Activated T-cell treated with anti-CD3 and anti-CD28 coated beads, Interleukin-2, amount 50 U/mL, for 72 hours (primary cell): ENCODE measurements at regions not wholly inside any gene's neighbourhood (a gene's known extent, or its start where the extent isn't known, plus 50 kb on each side); places are given as distances from the start of the nearest gene placed in this dataset.

Source experiments
- ATAC-seq, 2 donors: fragments of 150-1000 bp; cut with Tn5 transposase; replicated peaks in 1 of 2; 2 replicates each; pipeline ENCODE4 v1.10.0; 2021; ENCODE audit warnings: moderate library complexity in 2 of 2, mild to moderate bottlenecking in 1 of 2
- DNase-seq, 2 donors: peaks; one replicate each; pipeline ENCODE4 v3.0.0; 2021 to 2022; ENCODE audit warnings: mixed read lengths in 1 of 2
- H3K27ac Mint-ChIP-seq: one replicate; pipeline ENCODE4 v1.8.0; 2022; ENCODE audit warnings: mild to moderate bottlenecking, moderate library complexity, mixed read lengths
- H3K27me3 Mint-ChIP-seq: one replicate; pipeline ENCODE4 v1.8.0; 2022; ENCODE audit warnings: low read depth, mixed read lengths
- H3K36me3 Mint-ChIP-seq, 2 donors: one replicate each; pipeline ENCODE4 v1.8.0; 2022; ENCODE audit warnings: mixed read lengths in 2 of 2, mild to moderate bottlenecking in 1 of 2; ENCODE audit not compliant: insufficient read depth in 2 of 2
- H3K4me1 Mint-ChIP-seq: one replicate; pipeline ENCODE4 v1.8.0; 2022; ENCODE audit warnings: low read depth, mixed read lengths
- H3K4me3 Mint-ChIP-seq, 2 donors: one replicate each; pipeline ENCODE4 v1.8.0; 2022; ENCODE audit warnings: mild to moderate bottlenecking in 2 of 2, mixed read lengths in 2 of 2, moderate library complexity in 2 of 2
- H3K9me3 Mint-ChIP-seq, 2 donors: one replicate each; pipeline ENCODE4 v1.8.0; 2022; ENCODE audit warnings: mixed read lengths in 2 of 2

- Mint-ChIP-seq H3K9me3 (peaks cover 0 to 4% of the 10 kb centered on the region in 2 donors), H3K27me3 (no peaks in the 10 kb centered on the region), H3K36me3 (no peaks in the 10 kb centered on the region), H3K4me1 (no peaks in the 10 kb centered on the region), H3K27ac (no peak overlapping the region), H3K4me3 (no peak overlapping the region)
- ATAC-seq (no peak), DNase-seq (no peak)
Measured at GRCh38 chr2:212640428-212640827, 101.8 kb upstream of the ERBB4 start.

DNA sequence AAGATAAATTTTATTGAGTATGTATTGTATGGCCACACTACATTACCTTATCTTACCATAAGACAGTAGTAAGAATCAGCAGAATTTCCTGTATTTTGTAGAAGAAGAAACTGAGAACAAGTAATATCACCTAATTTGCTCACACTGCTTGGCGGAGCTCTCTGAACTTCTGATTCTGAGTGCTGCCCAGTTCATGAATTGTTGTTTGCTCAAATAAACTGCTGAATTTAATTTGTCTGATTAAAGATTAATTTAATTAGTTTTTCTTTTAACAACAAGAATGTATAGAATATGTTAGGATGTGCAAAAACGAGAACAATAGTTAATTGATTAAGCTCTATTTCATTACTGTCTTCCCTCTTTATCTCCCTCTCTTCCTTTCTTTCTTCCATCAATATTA, 100.1 kb upstream of the ERBB4 start:
- H3K27me3 Mint-ChIP-seq, result no peaks in the 10 kb centered on the region
- H3K4me1 Mint-ChIP-seq, result no peaks in the 10 kb centered on the region
- H3K9me3 Mint-ChIP-seq, result peaks cover 0 to 4% of the 10 kb centered on the region in 2 donors
- H3K27ac Mint-ChIP-seq, result no peak overlapping the region
- DNase-seq (no peak), ATAC-seq (no peak)
- H3K36me3 Mint-ChIP-seq, result no peaks in the 10 kb centered on the region
- no peak overlapping the region for H3K4me3 Mint-ChIP-seq

- Mint-ChIP-seq H3K27ac (no peak overlapping the region), H3K4me1 (no peaks in the 10 kb centered on the region), H3K9me3 (peaks cover 3 to 4% of the 10 kb centered on the region in 2 donors), H3K36me3 (no peaks in the 10 kb centered on the region), H3K4me3 (no peak overlapping the region), H3K27me3 (no peaks in the 10 kb centered on the region)
- ATAC-seq, result no peak
- no peak for DNase-seq
Measured at GRCh38 chr2:212628586-212628985, 90.0 kb upstream of the ERBB4 start.

DNA sequence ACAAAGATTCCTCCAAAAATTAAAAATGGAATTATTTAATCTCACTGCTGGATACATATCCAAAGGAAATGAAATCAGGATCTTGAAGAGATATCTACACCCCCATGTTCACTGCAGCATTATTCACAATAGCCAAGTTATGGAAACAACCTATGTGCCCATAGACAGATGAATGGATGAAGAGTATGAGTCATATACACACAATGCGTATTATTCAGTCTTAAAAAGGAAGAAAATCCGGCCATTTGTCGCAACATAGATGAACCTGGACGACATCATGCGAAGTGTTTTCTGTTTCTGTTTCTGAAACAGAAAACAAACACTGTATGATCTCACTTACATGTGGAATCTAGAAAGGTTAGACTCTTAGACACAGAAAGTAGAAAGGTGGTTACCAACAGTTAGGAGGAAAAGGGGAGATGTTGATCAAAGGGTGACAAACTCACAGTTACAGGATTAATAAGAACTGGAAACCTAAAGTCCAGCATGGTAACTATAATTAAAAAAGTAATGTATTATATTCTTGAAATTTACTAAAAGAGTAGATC, 87.8 kb upstream of the ERBB4 start:
- no peaks in the 10 kb centered on the region for H3K36me3 Mint-ChIP-seq
- no peaks in the 10 kb centered on the region for H3K27me3 Mint-ChIP-seq
- DNase-seq (no peak), ATAC-seq (no peak)
- peaks cover 4% of the 10 kb centered on the region in 2 donors for H3K9me3 Mint-ChIP-seq
- H3K4me1 Mint-ChIP-seq, result no peaks in the 10 kb centered on the region
- no peak overlapping the region for H3K27ac Mint-ChIP-seq
- no peak overlapping the region for H3K4me3 Mint-ChIP-seq

- Mint-ChIP-seq H3K4me1 (no peaks in the 10 kb centered on the region), H3K9me3 (peaks cover 0 to 1% of the 10 kb centered on the region in 2 donors), H3K27ac (no peak overlapping the region), H3K36me3 (no peaks in the 10 kb centered on the region), H3K4me3 (no peak overlapping the region), H3K27me3 (no peaks in the 10 kb centered on the region)
- ATAC-seq (no peak), DNase-seq (no peak)
Measured at GRCh38 chr2:212619954-212620353, 81.4 kb upstream of the ERBB4 start.

DNA sequence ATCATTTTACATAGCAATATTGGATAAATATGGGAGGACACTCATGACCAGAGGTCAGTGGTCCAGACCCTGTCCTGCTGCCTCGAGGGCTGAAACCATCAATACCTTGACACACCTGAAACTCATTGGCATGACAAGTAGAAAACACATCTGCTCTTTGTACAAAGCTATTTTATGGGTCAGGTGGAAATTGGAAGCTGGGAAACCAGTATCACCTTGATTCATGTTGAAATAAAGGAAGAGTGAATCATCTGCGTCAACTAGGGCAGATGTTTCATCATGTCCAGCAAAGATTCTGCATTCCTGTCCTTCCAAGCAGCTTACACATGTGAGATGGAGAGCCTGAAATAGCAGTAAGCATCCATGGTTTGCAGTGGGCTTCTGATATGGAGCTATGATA, 80.0 kb upstream of the ERBB4 start:
- ATAC-seq (no peak), DNase-seq (no peak)
- Mint-ChIP-seq H3K36me3 (no peaks in the 10 kb centered on the region), H3K4me3 (no peak overlapping the region), H3K27me3 (no peaks in the 10 kb centered on the region), H3K27ac (no peak overlapping the region), H3K9me3 (peaks cover 0 to 1% of the 10 kb centered on the region in 2 donors), H3K4me1 (no peaks in the 10 kb centered on the region)

GRCh38 chr2:212610872-212611425, 72.3 kb upstream of the ERBB4 start:
- Mint-ChIP-seq H3K27ac (no peak overlapping the region), H3K9me3 (peaks cover 0 to 2% of the 10 kb centered on the region in 2 donors), H3K27me3 (no peaks in the 10 kb centered on the region), H3K36me3 (no peaks in the 10 kb centered on the region), H3K4me3 (no peak overlapping the region), H3K4me1 (no peaks in the 10 kb centered on the region)
- DNase-seq, result no peak
- no peak for ATAC-seq

DNA sequence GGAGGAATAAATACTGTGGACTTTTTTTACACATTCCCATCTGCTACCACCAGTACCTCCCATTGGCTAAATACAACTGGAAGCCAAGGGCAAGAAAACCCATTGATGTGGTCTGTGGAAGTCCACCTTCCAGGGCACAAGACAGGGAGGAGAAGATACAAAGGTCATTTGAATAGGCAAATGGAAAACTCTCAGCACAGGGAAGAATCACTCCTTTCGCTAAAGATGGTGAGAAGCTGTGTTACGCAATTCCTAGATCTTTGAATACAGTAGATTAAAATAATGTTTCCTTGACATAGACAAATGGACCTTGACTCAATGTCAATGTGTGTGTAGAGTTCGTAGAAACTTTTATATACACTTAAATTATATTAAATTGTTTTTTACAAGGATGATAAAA, 70.9 kb upstream of the ERBB4 start:
- Mint-ChIP-seq H3K9me3 (peaks cover 0 to 2% of the 10 kb centered on the region in 2 donors), H3K4me1 (no peaks in the 10 kb centered on the region), H3K27me3 (no peaks in the 10 kb centered on the region), H3K4me3 (no peak overlapping the region), H3K27ac (no peak overlapping the region), H3K36me3 (no peaks in the 10 kb centered on the region)
- no peak for ATAC-seq
- no peak for DNase-seq

DNA sequence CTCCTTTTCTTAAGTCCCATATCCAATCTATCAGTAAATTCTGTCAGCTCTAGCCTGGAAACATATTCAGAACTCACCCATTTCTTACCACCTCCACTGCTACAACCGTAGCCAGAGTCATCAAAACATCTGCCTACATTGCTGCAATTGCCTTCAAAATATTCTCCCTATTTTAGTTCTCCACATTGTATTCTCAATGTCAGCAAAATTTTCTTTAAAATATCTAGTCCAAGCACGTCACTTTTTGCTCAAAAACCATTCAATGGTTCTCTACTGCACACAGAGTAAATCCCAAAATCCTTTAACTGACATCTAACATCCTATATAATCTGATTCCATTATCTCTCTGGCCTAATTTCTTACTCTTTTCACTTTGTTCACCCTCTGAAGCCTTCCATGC, 68.5 kb upstream of the ERBB4 start:
- H3K27ac Mint-ChIP-seq, result no peak overlapping the region
- no peaks in the 10 kb centered on the region for H3K27me3 Mint-ChIP-seq
- DNase-seq, result no peak
- H3K4me1 Mint-ChIP-seq, result no peaks in the 10 kb centered on the region
- no peak overlapping the region for H3K4me3 Mint-ChIP-seq
- H3K36me3 Mint-ChIP-seq, result no peaks in the 10 kb centered on the region
- no peaks in the 10 kb centered on the region for H3K9me3 Mint-ChIP-seq
- ATAC-seq, result no peak

GRCh38 chr2:212606232-212606631, 67.6 kb upstream of the ERBB4 start:
- Mint-ChIP-seq H3K4me3 (no peak overlapping the region), H3K27me3 (no peaks in the 10 kb centered on the region), H3K9me3 (no peaks in the 10 kb centered on the region), H3K36me3 (no peaks in the 10 kb centered on the region), H3K4me1 (no peaks in the 10 kb centered on the region), H3K27ac (no peak overlapping the region)
- no peak for ATAC-seq
- no peak for DNase-seq

DNA sequence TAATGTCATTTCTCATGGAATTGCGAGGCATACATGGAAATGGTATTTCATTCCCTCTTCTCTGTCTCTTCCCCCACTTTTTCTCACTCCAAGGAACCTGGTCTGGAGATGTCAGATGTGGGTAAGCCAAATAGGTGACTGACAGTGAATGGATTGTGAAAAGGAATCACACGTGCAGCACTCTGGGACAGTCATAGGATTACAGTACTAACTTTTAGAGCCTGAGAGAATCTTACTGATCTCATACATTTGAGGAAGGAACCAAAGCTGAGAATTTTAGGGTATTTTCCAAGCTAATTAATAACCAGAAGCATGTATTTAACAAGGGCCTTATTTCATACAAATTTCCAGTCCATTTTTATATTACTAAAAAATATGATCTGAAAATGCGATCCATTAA, 58.1 kb upstream of the ERBB4 start:
- no peak overlapping the region for H3K27ac Mint-ChIP-seq
- no peaks in the 10 kb centered on the region for H3K4me1 Mint-ChIP-seq
- no peaks in the 10 kb centered on the region for H3K9me3 Mint-ChIP-seq
- H3K36me3 Mint-ChIP-seq, result no peaks in the 10 kb centered on the region
- no peaks in the 10 kb centered on the region for H3K27me3 Mint-ChIP-seq
- H3K4me3 Mint-ChIP-seq, result no peak overlapping the region
- DNase-seq, result no peak
- no peak for ATAC-seq

DNA sequence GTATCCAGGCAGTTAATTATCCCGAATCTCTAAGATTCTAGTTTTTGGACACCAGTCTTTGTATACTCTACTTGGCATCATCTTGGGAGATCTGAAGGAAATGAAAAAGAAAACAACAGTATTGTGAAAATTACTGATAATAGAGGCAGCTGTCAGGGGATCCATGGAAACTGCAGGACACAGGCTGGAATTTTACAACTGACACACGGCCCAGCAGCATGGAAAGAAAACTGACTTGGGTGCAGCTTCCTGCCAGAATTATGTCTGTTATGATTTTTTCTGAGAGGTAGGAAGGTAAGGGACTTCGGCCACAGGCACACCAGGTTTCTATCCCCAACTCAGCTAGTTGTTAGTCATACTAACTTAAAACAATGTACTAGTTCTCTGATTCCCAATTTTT, 57.7 kb upstream of the ERBB4 start:
- Mint-ChIP-seq H3K27me3 (no peaks in the 10 kb centered on the region), H3K27ac (no peak overlapping the region), H3K4me1 (no peaks in the 10 kb centered on the region), H3K4me3 (no peak overlapping the region), H3K36me3 (no peaks in the 10 kb centered on the region), H3K9me3 (no peaks in the 10 kb centered on the region)
- ATAC-seq, result no peak
- no peak for DNase-seq

DNA sequence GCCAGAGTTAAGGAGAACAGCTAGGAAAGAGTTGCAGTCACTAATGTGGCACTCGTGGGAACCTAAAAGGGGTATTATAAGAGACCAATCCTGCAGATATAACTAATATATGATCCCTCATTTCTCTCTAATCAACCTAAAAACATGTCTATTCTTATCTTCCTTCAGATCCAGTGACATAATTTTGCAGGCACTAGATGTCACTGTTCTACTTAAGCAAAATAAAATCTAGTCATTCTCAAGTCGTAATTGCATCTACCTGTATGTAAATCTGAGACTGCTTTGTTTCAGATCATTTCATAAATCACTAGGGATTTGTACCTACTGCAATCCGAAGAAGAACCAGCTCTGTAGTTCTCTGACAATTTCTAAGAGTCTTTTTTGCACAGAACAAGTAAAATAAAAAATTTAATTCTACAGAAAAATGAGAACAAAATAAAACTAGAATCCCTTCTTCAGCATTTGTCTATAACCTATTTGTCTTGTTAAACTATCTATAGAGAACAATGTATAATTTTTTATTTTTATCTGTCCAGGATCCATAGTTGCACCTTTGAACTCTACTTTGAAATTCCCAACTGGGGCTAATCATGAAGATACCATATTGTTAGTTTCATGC, 56.5 kb upstream of the ERBB4 start:
- Mint-ChIP-seq H3K9me3 (no peaks in the 10 kb centered on the region), H3K36me3 (no peaks in the 10 kb centered on the region), H3K27ac (no peak overlapping the region), H3K4me3 (no peak overlapping the region), H3K27me3 (no peaks in the 10 kb centered on the region), H3K4me1 (no peaks in the 10 kb centered on the region)
- ATAC-seq, result no peak
- DNase-seq, result no peak

- Mint-ChIP-seq H3K4me1 (no peaks in the 10 kb centered on the region), H3K4me3 (no peak overlapping the region)
- no peak for ATAC-seq
Measured at GRCh38 chr2:212592695-212593094, 54.1 kb upstream of the ERBB4 start.

More at GRCh38 chr2:212592695-212593094, 54.1 kb upstream of the ERBB4 start:
- no peak for DNase-seq
- no peaks in the 10 kb centered on the region for H3K36me3 Mint-ChIP-seq
- no peaks in the 10 kb centered on the region for H3K9me3 Mint-ChIP-seq
- H3K27me3 Mint-ChIP-seq, result no peaks in the 10 kb centered on the region
- no peak overlapping the region for H3K27ac Mint-ChIP-seq
